GM12874 (cell line): ENCODE measurements at regions not wholly inside any gene's neighbourhood (a gene's known extent, or its start where the extent isn't known, plus 50 kb on each side); places are given as distances from the start of the nearest gene placed in this dataset.
A peak's percentile ranks its signal among the peaks of the same experiment; 100 is the strongest.

ENCODE experiments used
- TF ChIP-seq, protein P1 (sequence below): IDR thresholded peaks from 2 replicates; pipeline ENCODE4 v1.5.1; 2011; ENCODE audit warnings: low read depth, mild to moderate bottlenecking, control low read depth, low read length, moderate library complexity; ENCODE audit not compliant: insufficient read depth

DNA sequence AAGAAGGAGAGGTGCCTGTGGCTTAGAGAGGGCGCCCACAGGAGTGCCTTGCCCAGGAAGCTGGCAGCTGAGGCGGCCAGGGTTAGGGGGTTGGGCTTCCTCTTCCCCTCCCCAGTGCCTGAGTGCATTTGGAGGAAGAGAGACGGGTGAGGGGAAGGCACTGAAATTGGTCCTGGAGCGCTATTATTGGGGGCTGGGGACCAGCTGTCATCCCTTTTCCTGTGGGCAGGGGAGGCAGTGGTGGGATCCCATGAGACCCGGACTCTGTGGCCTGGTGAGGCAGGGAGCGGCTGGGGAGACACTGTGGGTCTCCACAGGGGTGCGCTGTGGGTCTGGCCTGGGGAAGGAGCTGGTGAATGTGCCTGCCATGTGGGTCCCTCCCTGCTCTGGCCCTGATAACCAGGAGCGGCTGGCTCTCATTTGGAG is 259.7 kb downstream of the SEC14L1 start:
- TF ChIP-seq, protein P1, sequence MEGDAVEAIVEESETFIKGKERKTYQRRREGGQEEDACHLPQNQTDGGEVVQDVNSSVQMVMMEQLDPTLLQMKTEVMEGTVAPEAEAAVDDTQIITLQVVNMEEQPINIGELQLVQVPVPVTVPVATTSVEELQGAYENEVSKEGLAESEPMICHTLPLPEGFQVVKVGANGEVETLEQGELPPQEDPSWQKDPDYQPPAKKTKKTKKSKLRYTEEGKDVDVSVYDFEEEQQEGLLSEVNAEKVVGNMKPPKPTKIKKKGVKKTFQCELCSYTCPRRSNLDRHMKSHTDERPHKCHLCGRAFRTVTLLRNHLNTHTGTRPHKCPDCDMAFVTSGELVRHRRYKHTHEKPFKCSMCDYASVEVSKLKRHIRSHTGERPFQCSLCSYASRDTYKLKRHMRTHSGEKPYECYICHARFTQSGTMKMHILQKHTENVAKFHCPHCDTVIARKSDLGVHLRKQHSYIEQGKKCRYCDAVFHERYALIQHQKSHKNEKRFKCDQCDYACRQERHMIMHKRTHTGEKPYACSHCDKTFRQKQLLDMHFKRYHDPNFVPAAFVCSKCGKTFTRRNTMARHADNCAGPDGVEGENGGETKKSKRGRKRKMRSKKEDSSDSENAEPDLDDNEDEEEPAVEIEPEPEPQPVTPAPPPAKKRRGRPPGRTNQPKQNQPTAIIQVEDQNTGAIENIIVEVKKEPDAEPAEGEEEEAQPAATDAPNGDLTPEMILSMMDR = peak; percentile 86

DNA sequence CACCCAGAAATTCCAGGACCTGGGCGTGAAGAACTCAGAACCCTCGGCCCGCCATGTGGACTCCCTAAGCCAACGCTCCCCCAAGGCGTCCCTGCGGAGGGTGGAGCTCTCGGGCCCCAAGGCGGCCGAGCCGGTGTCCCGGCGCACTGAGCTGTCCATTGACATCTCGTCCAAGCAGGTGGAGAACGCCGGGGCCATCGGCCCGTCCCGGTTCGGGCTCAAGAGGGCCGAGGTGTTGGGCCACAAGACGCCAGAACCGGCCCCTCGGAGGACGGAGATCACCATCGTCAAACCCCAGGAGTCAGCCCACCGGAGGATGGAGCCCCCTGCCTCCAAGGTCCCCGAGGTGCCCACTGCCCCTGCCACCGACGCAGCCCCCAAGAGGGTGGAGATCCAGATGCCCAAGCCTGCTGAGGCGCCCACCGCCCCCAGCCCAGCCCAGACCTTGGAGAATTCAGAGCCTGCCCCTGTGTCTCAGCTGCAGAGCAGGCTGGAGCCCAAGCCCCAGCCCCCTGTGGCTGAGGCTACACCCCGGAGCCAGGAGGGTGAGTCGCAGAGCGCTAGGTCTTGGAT is 261.5 kb downstream of the SEC14L1 start:
- TF ChIP-seq, protein P1 = no peak

DNA sequence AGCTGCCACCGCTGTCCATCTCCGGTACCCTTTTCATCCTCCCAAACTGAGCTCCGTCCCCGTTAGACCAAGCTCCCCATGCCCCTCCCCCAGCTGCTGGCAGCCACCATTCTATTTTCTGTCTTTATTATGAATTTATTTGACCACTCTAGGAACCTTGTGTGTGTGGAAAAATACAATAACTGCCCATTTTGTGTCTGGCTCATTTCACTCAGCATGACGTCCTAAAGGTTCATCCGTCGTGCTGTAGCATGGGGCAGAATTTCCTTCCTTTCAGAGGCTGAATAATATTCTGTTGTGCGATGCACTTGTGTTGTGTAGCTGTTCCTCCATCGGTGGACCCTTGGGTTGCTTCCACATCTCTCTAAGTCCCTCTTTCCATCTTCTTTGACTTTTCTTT is 263.1 kb downstream of the SEC14L1 start:
- TF ChIP-seq, protein P1 = no peak

DNA sequence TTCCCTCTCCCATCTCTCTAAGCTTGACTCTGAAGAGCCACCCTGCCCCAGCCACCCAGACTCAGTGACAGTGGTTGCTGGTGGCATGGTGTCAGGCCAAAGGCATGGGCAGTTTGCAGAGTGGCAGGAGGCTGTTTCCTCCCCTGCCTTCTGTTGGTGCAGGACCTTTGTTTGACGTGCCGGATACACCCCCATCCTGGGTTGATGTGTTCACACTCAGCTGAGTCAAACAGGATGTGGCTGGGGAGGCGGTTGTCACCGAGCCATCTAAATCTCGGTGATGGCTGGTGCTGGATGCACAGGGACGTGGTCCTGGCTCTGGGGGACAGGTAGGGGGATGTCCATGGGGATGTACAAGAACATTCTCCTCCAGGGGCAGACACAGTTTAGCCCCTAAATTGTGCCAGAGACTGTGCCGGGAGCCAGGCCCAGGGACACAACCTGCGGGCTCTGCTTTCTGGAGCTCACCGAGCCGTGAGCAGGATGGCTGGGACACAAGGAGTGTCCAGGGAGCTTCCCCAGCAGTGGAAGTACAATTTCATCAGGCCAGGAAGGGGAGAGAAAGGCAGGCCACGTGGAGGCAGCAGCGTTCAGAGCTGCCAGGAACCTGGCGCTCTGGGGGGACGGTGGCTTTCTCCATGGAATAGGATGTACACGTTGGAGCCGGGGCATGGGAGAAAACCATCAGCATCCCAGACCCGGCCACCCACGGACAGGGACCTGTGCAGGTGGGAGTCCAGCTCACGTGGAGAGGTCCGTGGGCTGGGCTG is 264.2 kb downstream of the SEC14L1 start:
- TF ChIP-seq, protein P1 = no peak

DNA sequence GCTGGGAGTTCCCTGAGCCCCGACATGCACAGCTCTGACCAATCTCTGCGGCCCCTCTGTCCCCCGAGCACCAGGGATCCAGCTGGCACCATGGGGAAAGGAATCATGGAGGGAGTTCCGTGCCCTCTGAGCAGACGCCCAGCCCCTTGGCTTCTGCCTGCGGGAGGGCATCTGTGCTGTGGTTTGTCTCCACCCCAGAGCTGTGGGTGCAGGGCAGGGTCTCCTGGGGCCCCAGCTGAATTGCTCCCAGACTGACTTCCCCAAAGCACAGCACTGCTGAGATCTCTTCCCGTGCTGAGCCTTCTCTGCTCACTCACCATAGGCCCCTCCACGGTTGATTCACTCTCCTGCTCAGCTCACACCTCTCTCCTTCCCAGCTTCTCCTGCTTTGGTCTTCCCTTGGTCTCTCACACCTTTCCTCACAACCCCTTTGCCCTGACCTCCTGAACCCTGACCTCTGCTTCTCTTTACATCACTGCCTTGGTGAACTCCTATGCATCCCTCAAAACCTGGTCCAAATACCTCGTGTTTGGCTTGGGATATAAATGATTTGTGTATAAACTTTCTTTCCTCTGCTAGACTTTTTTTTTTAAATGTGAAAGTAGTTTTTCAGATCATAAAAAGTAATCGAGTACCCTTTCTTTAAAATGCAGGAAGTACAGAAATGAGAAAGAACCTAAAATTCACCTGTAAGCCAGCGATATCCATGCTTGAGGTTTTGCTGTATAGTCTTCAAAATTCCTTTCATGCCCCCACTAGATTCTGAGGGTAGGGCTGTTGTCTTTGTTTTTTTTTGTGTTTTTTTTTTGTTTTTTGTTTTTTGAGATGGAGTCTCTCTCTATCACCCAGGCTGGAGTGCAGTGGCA is 265.3 kb downstream of the SEC14L1 start:
- TF ChIP-seq, protein P1 = no peak

DNA sequence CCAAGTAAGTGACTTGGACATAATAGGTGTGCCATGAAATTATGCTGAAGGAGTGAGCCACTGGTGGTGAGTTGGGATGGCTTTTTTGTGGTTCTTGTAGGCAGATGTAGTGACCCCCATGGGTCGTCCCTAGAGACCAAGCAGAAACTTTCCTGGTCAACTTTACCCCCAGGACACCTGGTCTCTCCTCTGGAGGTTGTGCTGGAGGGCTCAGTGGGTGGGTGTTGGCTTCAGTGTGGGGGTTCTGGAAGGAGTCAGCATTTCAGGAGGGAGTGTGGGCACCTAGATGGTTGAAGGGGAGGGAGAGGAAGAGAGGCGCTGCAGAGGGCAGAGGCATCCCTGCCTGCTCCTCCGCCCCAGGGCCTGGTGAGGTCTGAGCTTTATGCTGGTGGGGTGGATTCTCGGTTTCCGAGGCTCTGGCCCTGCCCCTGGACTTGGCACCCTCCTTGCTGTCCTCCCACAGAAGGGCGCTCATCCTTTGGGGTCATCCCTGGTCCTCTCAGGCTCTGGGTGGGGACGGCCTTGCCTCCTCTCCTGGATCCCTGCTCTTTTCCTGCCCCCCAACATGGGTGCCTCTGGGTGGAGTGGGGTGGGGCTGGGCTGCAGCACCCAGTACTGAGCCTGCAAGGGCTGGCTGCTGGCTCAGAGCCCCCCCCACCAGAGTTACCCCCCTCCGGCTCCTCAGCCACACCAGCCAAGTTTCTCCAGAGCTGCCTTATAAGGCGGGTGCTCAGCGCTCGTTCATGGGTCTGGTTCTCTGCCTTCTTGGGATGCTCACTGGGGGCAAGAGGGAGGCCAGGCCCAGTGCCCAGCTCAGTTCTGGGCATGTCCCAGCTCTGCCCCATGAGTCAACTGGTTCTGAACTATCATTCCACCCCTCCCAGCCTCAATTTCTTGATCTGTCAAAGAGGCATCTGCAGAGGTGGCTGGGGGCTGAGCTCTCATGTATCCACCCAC is 266.8 kb downstream of the SEC14L1 start:
- TF ChIP-seq, protein P1 = no peak
